Lung (tissue), 11 donors: ENCODE measurements at regions not wholly inside any gene's neighbourhood (a gene's known extent, or its start where the extent isn't known, plus 50 kb on each side); places are given as distances from the start of the nearest gene placed in this dataset.

Experiments
- ATAC-seq: fragments of 200-7000 bp; cut with Tn5 transposase; one replicate; pipeline ENCODE4 v1.9.1; 2020; ENCODE audit warnings: moderate number of reproducible peaks; ENCODE audit not compliant: insufficient read depth, low FRiP score
- DNase-seq, 3 donors: peaks; one replicate each; pipeline ENCODE4 v3.0.0-alpha.2; 2013 to 2017
- H3K27ac ChIP-seq, 2 donors: one replicate each; pipeline ENCODE4 v1.5.1; 2013; ENCODE audit warnings: mild to moderate bottlenecking in 2 of 2, moderate library complexity in 2 of 2, control low read depth in 1 of 2, inconsistent platforms in 1 of 2, low read depth in 1 of 2, low read length in 1 of 2
- H3K27me3 ChIP-seq, 3 donors: one replicate each; pipeline ENCODE4 v1.5.1; 2013; ENCODE audit warnings: low read length in 2 of 3; ENCODE audit not compliant: control insufficient read depth in 3 of 3, insufficient read depth in 3 of 3
- H3K36me3 ChIP-seq, 4 donors: one replicate each; pipeline ENCODE4 v1.5.1; 2013; ENCODE audit warnings: low read length in 4 of 4, mild to moderate bottlenecking in 1 of 4, moderate library complexity in 1 of 4; ENCODE audit not compliant: control insufficient read depth in 4 of 4, insufficient read depth in 4 of 4
- H3K4me1 ChIP-seq, 5 donors: one replicate each; pipeline ENCODE4 v1.5.1; 2013; ENCODE audit warnings: low read length in 5 of 5, mild to moderate bottlenecking in 2 of 5, moderate library complexity in 1 of 5; ENCODE audit not compliant: control insufficient read depth in 5 of 5, insufficient read depth in 5 of 5
- H3K4me3 ChIP-seq: one replicate; pipeline ENCODE4 v1.5.1; 2013; ENCODE audit warnings: mild to moderate bottlenecking, control low read depth, moderate library complexity
- H3K9ac ChIP-seq, 2 donors: one replicate each; pipeline ENCODE4 v1.5.1; 2013; ENCODE audit warnings: low read length in 2 of 2, control low read depth in 1 of 2; ENCODE audit not compliant: insufficient read depth in 1 of 2
- H3K9me3 ChIP-seq, 4 donors: one replicate each; pipeline ENCODE4 v1.5.1; 2013; ENCODE audit warnings: low read length in 3 of 4, mild to moderate bottlenecking in 1 of 4, moderate library complexity in 1 of 4; ENCODE audit not compliant: control insufficient read depth in 4 of 4, insufficient read depth in 3 of 4
- CTCF ChIP-seq: IDR thresholded peaks from 2 replicates; pipeline ENCODE4 v1.5.1; 2012; ENCODE audit warnings: mild to moderate bottlenecking; ENCODE audit errors: control extremely low read depth, extremely low read depth
- WGBS, 2 donors: extraction: QIAGEN DNeasy Blood & Tissue Kit; methylation state at CpG; one replicate each; pipeline ENCODE4 v1.1.7; 2013; 5-methylcytosine and 5-hydroxymethylcytosine counted together
- donor health status: control.
- donor health status: control.
- donor health status: Bipolar disorder and iron deficiency.
- donor health status: healthy.
- donor health status: DM: yes; HTN: yes; CAD: no.

GRCh38 chr22:49151256-49152126 is 676.2 kb downstream of the BRD1 start:
- ATAC-seq, result no peak
- 71 to 73% methylated on average over 22 to 24 of the region's 24 CpGs for WGBS, 2 donors

GRCh38 chr22:49150801-49151221 is 676.9 kb downstream of the BRD1 start:
- Histone ChIP-seq H3K27me3 (peaks cover 0 to 4% (median 0%) of the 10 kb centered on the region in 3 donors), H3K9ac (no peak overlapping the region), H3K9me3 (no peaks in the 10 kb centered on the region), H3K4me1 (no peaks in the 10 kb centered on the region), H3K36me3 (no peaks in the 10 kb centered on the region), H3K27ac (no peak overlapping the region), H3K4me3 (no peak overlapping the region)
- WGBS, 2 donors, result 82 to 86% methylated on average over 18 of the region's 18 CpGs
- DNase-seq (no peak), ATAC-seq (no peak)
- TF ChIP-seq CTCF, result no peak

More at GRCh38 chr22:49151256-49152126, 676.2 kb downstream of the BRD1 start:
- Histone ChIP-seq H3K4me1 (no peaks in the 10 kb centered on the region), H3K4me3 (no peak overlapping the region), H3K27ac (no peak overlapping the region), H3K36me3 (no peaks in the 10 kb centered on the region), H3K27me3 (peaks cover 0 to 4% (median 0%) of the 10 kb centered on the region in 3 donors), H3K9ac (no peak overlapping the region), H3K9me3 (no peaks in the 10 kb centered on the region)
- no peak for DNase-seq
- TF ChIP-seq CTCF, result no peak

- Histone ChIP-seq H3K4me1 (no peaks in the 10 kb centered on the region), H3K27me3 (peaks cover 0 to 4% (median 0%) of the 10 kb centered on the region in 3 donors), H3K9ac (no peak overlapping the region), H3K4me3 (no peak overlapping the region), H3K27ac (no peak overlapping the region), H3K9me3 (peaks cover 0 to 2% (median 0%) of the 10 kb centered on the region in 4 donors), H3K36me3 (no peaks in the 10 kb centered on the region)
- no peak for ATAC-seq
- no peak for TF ChIP-seq CTCF
- DNase-seq, result no peak
- WGBS, 2 donors, result 72 to 73% methylated on average over 16 to 18 of the region's 18 CpGs
Measured at GRCh38 chr22:49149721-49150608, 677.7 kb downstream of the BRD1 start.
